Right lobe of liver (tissue), 4 donors: ENCODE measurements at regions not wholly inside any gene's neighbourhood (a gene's known extent, or its start where the extent isn't known, plus 50 kb on each side); places are given as distances from the start of the nearest gene placed in this dataset.

ENCODE experiments used
- POLR2A ChIP-seq: fragments of 450-650 bp; IDR thresholded peaks from one replicate; pipeline ENCODE4 v1.6.1; 2017; ENCODE audit warnings: antibody characterized with exemption, mild to moderate bottlenecking
- TF ChIP-seq, protein P1 (sequence below), 4 donors: fragments of 200-600 bp in 3 of 4; fragments of 450-650 bp in 1 of 4; IDR thresholded peaks; one replicate each; pipeline versions ENCODE4 v1.5.1 to v1.8.0; 2016 to 2022; ENCODE audit warnings: antibody characterized with exemption in 4 of 4, mild to moderate bottlenecking in 2 of 4
- donor health status: DM: no; HTN: no; CAD: no.
- donor health status: DM: no; HTN: no; CAD: no.
- donor health status: DM: no; HTN: yes; CAD: no.

- no peak for TF ChIP-seq POLR2A
- TF ChIP-seq, protein P1, sequence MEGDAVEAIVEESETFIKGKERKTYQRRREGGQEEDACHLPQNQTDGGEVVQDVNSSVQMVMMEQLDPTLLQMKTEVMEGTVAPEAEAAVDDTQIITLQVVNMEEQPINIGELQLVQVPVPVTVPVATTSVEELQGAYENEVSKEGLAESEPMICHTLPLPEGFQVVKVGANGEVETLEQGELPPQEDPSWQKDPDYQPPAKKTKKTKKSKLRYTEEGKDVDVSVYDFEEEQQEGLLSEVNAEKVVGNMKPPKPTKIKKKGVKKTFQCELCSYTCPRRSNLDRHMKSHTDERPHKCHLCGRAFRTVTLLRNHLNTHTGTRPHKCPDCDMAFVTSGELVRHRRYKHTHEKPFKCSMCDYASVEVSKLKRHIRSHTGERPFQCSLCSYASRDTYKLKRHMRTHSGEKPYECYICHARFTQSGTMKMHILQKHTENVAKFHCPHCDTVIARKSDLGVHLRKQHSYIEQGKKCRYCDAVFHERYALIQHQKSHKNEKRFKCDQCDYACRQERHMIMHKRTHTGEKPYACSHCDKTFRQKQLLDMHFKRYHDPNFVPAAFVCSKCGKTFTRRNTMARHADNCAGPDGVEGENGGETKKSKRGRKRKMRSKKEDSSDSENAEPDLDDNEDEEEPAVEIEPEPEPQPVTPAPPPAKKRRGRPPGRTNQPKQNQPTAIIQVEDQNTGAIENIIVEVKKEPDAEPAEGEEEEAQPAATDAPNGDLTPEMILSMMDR (IDR thresholded peaks at IDR 0.05): no peak
Measured at GRCh38 chr13:87128036-87128435, 543.1 kb upstream of the SLITRK5 start.
